IMR-90 (cell line): ENCODE measurements at regions not wholly inside any gene's neighbourhood (a gene's known extent, or its start where the extent isn't known, plus 50 kb on each side); places are given as distances from the start of the nearest gene placed in this dataset.

Experiments
- ATAC-seq: fragments of 200-7000 bp; cut with Tn5 transposase; 2 replicates; pipeline ENCODE4 v1.9.1; 2020; ENCODE audit warnings: low read depth, mild to moderate bottlenecking, moderate library complexity
- BruUV-seq: library from RNA; stranded (reverse); fragments of 400-500 nt; replicated peaks from 2 replicates; lab custom pipeline; 2021; lab: Mats Ljungman, UMichigan
- CTCF ChIA-PET: fragments of 300-600 bp; formaldehyde crosslinking; extraction: SDS; loops from one replicate; lab custom pipeline; 2021; ENCODE audit warnings: antibody characterized with exemption; lab: Yijun Ruan, JAX
- POLR2A ChIA-PET: fragments of 300-600 bp; sonication (Branson Sonifier 250); formaldehyde crosslinking; loops from one replicate; lab custom pipeline; 2022; ENCODE audit warnings: antibody characterized with exemption; ENCODE audit not compliant: unreplicated experiment; lab: Charles Lee
- DNase-seq: peaks from one replicate; pipeline ENCODE4 v3.0.0; 2013
- H2AFZ ChIP-seq: replicated peaks from 2 replicates; pipeline ENCODE3; 2013; ENCODE audit warnings: low read length, mild to moderate bottlenecking; ENCODE audit not compliant: poor library complexity
- H2AK5ac ChIP-seq: 2 replicates; pipeline ENCODE4 v1.6.1; 2013; ENCODE audit warnings: low read depth, low read length, inconsistent platforms
- H2AK9ac ChIP-seq: replicated peaks from 2 replicates; pipeline ENCODE3; 2013; ENCODE audit warnings: mild to moderate bottlenecking, low read depth, low read length, moderate library complexity; ENCODE audit not compliant: poor library complexity
- H2BK120ac ChIP-seq: 2 replicates; pipeline ENCODE4 v1.6.1; 2013; ENCODE audit warnings: low read depth, low read length, inconsistent platforms
- H2BK15ac ChIP-seq: 3 replicates; pipeline ENCODE4 v1.6.1; 2013; ENCODE audit warnings: low read depth, low read length, inconsistent platforms
- H2BK20ac ChIP-seq: 2 replicates; pipeline ENCODE4 v1.6.1; 2013; ENCODE audit warnings: low read depth, mild to moderate bottlenecking, inconsistent platforms, low read length, moderate library complexity
- H2BK5ac ChIP-seq: 2 replicates; pipeline ENCODE4 v1.6.1; 2013; ENCODE audit warnings: mild to moderate bottlenecking, low read depth, low read length, inconsistent platforms; ENCODE audit not compliant: poor library complexity, severe bottlenecking
- H3K14ac ChIP-seq: replicated peaks from 2 replicates; pipeline ENCODE4 v1.6.1; 2013; ENCODE audit warnings: low read depth, low read length, inconsistent platforms
- H3K18ac ChIP-seq: 2 replicates; pipeline ENCODE4 v1.6.1; 2013; ENCODE audit warnings: low read depth, low read length, control low read depth
- H3K23ac ChIP-seq: 2 replicates; pipeline ENCODE4 v1.6.1; 2013; ENCODE audit warnings: low read depth, low read length, inconsistent platforms
- H3K27ac ChIP-seq: 2 replicates; pipeline ENCODE4 v1.5.1; 2013; ENCODE audit warnings: mild to moderate bottlenecking, control low read depth, low read length; ENCODE audit not compliant: insufficient read depth
- H3K27me3 ChIP-seq: 2 replicates; pipeline ENCODE4 v1.6.1; 2013; ENCODE audit warnings: low read length; ENCODE audit not compliant: control insufficient read depth, insufficient read depth
- H3K36me3 ChIP-seq: 2 replicates; pipeline ENCODE4 v1.6.1; 2013; ENCODE audit warnings: low read length, mixed read lengths; ENCODE audit not compliant: control insufficient read depth, insufficient read depth
- H3K4ac ChIP-seq: 2 replicates; pipeline ENCODE4 v1.6.1; 2013; ENCODE audit warnings: low read depth, low read length, inconsistent platforms
- H3K4me1 ChIP-seq: 2 replicates; pipeline ENCODE4 v1.6.1; 2013; ENCODE audit warnings: low read length, mixed read lengths; ENCODE audit not compliant: control insufficient read depth, insufficient read depth
- H3K4me2 ChIP-seq: 2 replicates; pipeline ENCODE4 v1.6.1; 2013; ENCODE audit warnings: low read depth, mild to moderate bottlenecking, control low read depth, low read length, moderate library complexity
- H3K4me3 ChIP-seq: 2 replicates; pipeline ENCODE4 v1.5.1; 2013; ENCODE audit warnings: low read depth, mild to moderate bottlenecking, control low read depth, low read length, moderate library complexity; ENCODE audit not compliant: insufficient read depth
- H3K56ac ChIP-seq: 2 replicates; pipeline ENCODE4 v1.6.1; 2013; ENCODE audit warnings: low read length, inconsistent platforms; ENCODE audit not compliant: insufficient read depth; ENCODE audit errors: extremely low read depth
- H3K79me1 ChIP-seq, 2 experiments: 2 replicates each; pipeline ENCODE4 v1.6.1; 2013; ENCODE audit warnings: low read length in 2 of 2, inconsistent platforms in 1 of 2, low read depth in 1 of 2
- H3K9ac ChIP-seq: 2 replicates; pipeline ENCODE4 v1.6.1; 2013; ENCODE audit warnings: low read depth, low read length, control low read depth
- H3K9me1 ChIP-seq: 2 replicates; pipeline ENCODE4 v1.6.1; 2013; ENCODE audit warnings: low read length, inconsistent platforms; ENCODE audit not compliant: insufficient read depth
- H3K9me3 ChIP-seq: 2 replicates; pipeline ENCODE4 v1.6.1; 2013; ENCODE audit warnings: low read length; ENCODE audit not compliant: control insufficient read depth, insufficient read depth
- H4K20me1 ChIP-seq: 2 replicates; pipeline ENCODE4 v1.6.1; 2013; ENCODE audit warnings: low read length, inconsistent platforms; ENCODE audit not compliant: insufficient read depth
- H4K5ac ChIP-seq: 2 replicates; pipeline ENCODE4 v1.6.1; 2013; ENCODE audit warnings: mild to moderate bottlenecking, low read depth, low read length, control low read depth
- H4K8ac ChIP-seq, 2 experiments: 2 replicates each; pipeline ENCODE4 v1.6.1; 2013; ENCODE audit warnings: low read depth in 2 of 2, low read length in 2 of 2, control low read depth in 1 of 2, inconsistent platforms in 1 of 2
- H4K91ac ChIP-seq: 2 replicates; pipeline ENCODE4 v1.6.1; 2013; ENCODE audit warnings: low read depth, low read length, inconsistent platforms; ENCODE audit not compliant: insufficient read depth
- BHLHE40 ChIP-seq: fragments of 150-350 bp; IDR thresholded peaks from 2 replicates; pipeline ENCODE4 v1.6.1; 2016; ENCODE audit warnings: mild to moderate bottlenecking, low read depth, low read length
- CEBPB ChIP-seq: IDR thresholded peaks from 2 replicates; pipeline ENCODE4 v1.6.1; 2012; ENCODE audit warnings: low read depth, low read length, improper control_type of control experiment
- CHD1 ChIP-seq: IDR thresholded peaks from 2 replicates; pipeline ENCODE4 v1.6.1; 2012; ENCODE audit warnings: low read depth, low read length, improper control_type of control experiment
- CTCF ChIP-seq: conservative IDR thresholded peaks from 2 replicates; pipeline ENCODE4 v1.5.1; 2012; ENCODE audit warnings: mild to moderate bottlenecking, low read depth, low read length, improper control_type of control experiment
- ELK1 ChIP-seq: fragments of 150-350 bp; IDR thresholded peaks from 2 replicates; pipeline ENCODE4 v1.6.1; 2016; ENCODE audit warnings: low read depth, mild to moderate bottlenecking, low read length, moderate library complexity, borderline replicate concordance
- FOS ChIP-seq: fragments of 150-350 bp; IDR thresholded peaks from 2 replicates; pipeline ENCODE4 v1.6.1; 2016; ENCODE audit warnings: low read depth, low read length
- MAFK ChIP-seq: IDR thresholded peaks from 2 replicates; pipeline ENCODE4 v1.6.1; 2012; ENCODE audit warnings: low read depth, low read length, improper control_type of control experiment
- MAZ ChIP-seq: IDR thresholded peaks from 2 replicates; pipeline ENCODE4 v1.6.1; 2012; ENCODE audit warnings: low read depth, mild to moderate bottlenecking, low read length, improper control_type of control experiment, moderate library complexity, borderline replicate concordance
- MXI1 ChIP-seq: IDR thresholded peaks from 2 replicates; pipeline ENCODE4 v1.6.1; 2012; ENCODE audit warnings: low read depth, mild to moderate bottlenecking, low read length, moderate library complexity, borderline replicate concordance
- NFE2L2 ChIP-seq: fragments of 150-350 bp; IDR thresholded peaks from 2 replicates; pipeline ENCODE4 v1.6.1; 2016; ENCODE audit warnings: low read depth, mild to moderate bottlenecking, low read length
- POLR2A ChIP-seq: IDR thresholded peaks from 2 replicates; pipeline ENCODE4 v1.6.1; 2012; ENCODE audit warnings: mild to moderate bottlenecking, low read depth, low read length
- RAD21 ChIP-seq: IDR thresholded peaks from 2 replicates; pipeline ENCODE4 v1.6.1; 2012; ENCODE audit warnings: low read length, improper control_type of control experiment
- RCOR1 ChIP-seq: IDR thresholded peaks from 2 replicates; pipeline ENCODE4 v1.6.1; 2012; ENCODE audit warnings: mild to moderate bottlenecking, low read length, improper control_type of control experiment; ENCODE audit not compliant: insufficient replicate concordance
- RFX5 ChIP-seq: IDR thresholded peaks from 2 replicates; pipeline ENCODE4 v1.8.0; 2012; ENCODE audit warnings: low read depth, mild to moderate bottlenecking, low read length, moderate library complexity
- SMC3 ChIP-seq: fragments of 150-350 bp; IDR thresholded peaks from 2 replicates; pipeline ENCODE4 v1.6.1; 2016; ENCODE audit warnings: low read depth, mild to moderate bottlenecking, antibody characterized with exemption, low read length, moderate library complexity
- USF2 ChIP-seq: fragments of 150-350 bp; IDR thresholded peaks from 2 replicates; pipeline ENCODE4 v1.6.1; 2017; ENCODE audit warnings: mild to moderate bottlenecking, antibody characterized with exemption, low read length, low read depth
- WGBS, 2 experiments: methylation state at CpG; one replicate each; pipeline versions ENCODE4 v1.1.5 to v1.1.7; 2013; ENCODE audit warnings: missing lambda C conversion rate in 2 of 2; ENCODE audit not compliant: insufficient read length in 1 of 2; ENCODE audit errors: extremely low coverage in 2 of 2; 5-methylcytosine and 5-hydroxymethylcytosine counted together
- dilution Hi-C: fragments of 300-500 bp; cut with HindIII; formaldehyde crosslinking; loops from one replicate; pipeline ENCODE4 v1.14.3; 2018; ENCODE audit warnings: low sequenced_read_pairs; ENCODE audit not compliant: unreplicated experiment
- in situ Hi-C: fragments of 300-500 bp; cut with MboI; formaldehyde crosslinking; loops from 3 replicates; pipeline ENCODE4 v1.14.3; 2019; ENCODE audit warnings: low sequenced_read_pairs, inconsistent platforms, mixed read lengths
- intact Hi-C: fragments of 100-400 bp; cut with micrococcal nuclease; formaldehyde crosslinking; loops from 2 replicates; pipeline ENCODE4 v1.10.0; 2022

- H2BK120ac ChIP-seq, result no peak overlapping the region
- dilution Hi-C loops (no loop called here), intact Hi-C loops (no loop called here), in situ Hi-C loops (no loop called here)
- no CpG with 5 or more reads among the region's 4 CpGs for WGBS, 2 experiments
- no peak overlapping the region for H3K4me2 ChIP-seq
- no peak overlapping the region for H3K18ac ChIP-seq
- H3K27ac ChIP-seq, result no peak overlapping the region
- H2BK5ac ChIP-seq, result no peak overlapping the region
- H3K4me3 ChIP-seq, result no peak overlapping the region
- no peak overlapping the region for H2AFZ ChIP-seq
- no peaks in the 10 kb centered on the region for H4K20me1 ChIP-seq
- no peak overlapping the region for H3K9ac ChIP-seq
- no peaks in the 10 kb centered on the region for H3K79me1 ChIP-seq
- H3K27me3 ChIP-seq, result peaks cover 3% of the 10 kb centered on the region
- H3K4ac ChIP-seq, result no peak overlapping the region
- DNase-seq (no peak), ATAC-seq (no peak)
- H4K5ac ChIP-seq, result no peak overlapping the region
- TF ChIP-seq FOS (no peak), POLR2A (no peak), CTCF (no peak), MXI1 (no peak), SMC3 (no peak), CHD1 (no peak), RFX5 (no peak), RCOR1 (no peak), NFE2L2 (no peak), MAZ (no peak), ELK1 (no peak), MAFK (no peak), RAD21 (no peak), BHLHE40 (no peak), USF2 (no peak), CEBPB (no peak)
- H2BK20ac ChIP-seq, result no peak overlapping the region
- ChIA-PET CTCF (no interaction called here), POLR2A (no interaction called here)
- no peak overlapping the region for H2AK9ac ChIP-seq
- H3K9me3 ChIP-seq, result no peaks in the 10 kb centered on the region
- H4K91ac ChIP-seq, result no peak overlapping the region
- no peak overlapping the region for H2AK5ac ChIP-seq
- no peaks in the 10 kb centered on the region for H3K9me1 ChIP-seq
- no peaks in the 10 kb centered on the region for H3K36me3 ChIP-seq
- no TSS peak for BruUV-seq
- H3K56ac ChIP-seq, result no peak overlapping the region
- H4K8ac ChIP-seq, result no peak overlapping the region
- H2BK15ac ChIP-seq, result no peak overlapping the region
- no peak overlapping the region for H3K14ac ChIP-seq
- no peaks in the 10 kb centered on the region for H3K4me1 ChIP-seq
- no peak overlapping the region for H3K23ac ChIP-seq
These were observed 81.4 kb upstream of the RPS6KA3 start for GRCh38 chrX:20348139-20348538.
